22Rv1 (cell line): ENCODE measurements at regions not wholly inside any gene's neighbourhood (a gene's known extent, or its start where the extent isn't known, plus 50 kb on each side); places are given as distances from the start of the nearest gene placed in this dataset.
"Not testable (repeated sequence)": the region's sequence is repeated elsewhere in the genome, so short reads cannot be mapped to it uniquely, and the experiment has no call there.

ENCODE experiments used
- CTCF ChIP-seq: fragments of 450-650 bp; IDR thresholded peaks from 2 replicates; pipeline ENCODE4 v1.5.1; 2017; ENCODE audit warnings: mild to moderate bottlenecking
- ZFX ChIP-seq: fragments of 450-650 bp; IDR thresholded peaks from 2 replicates; pipeline ENCODE4 v1.6.1; 2017; ENCODE audit warnings: antibody characterized with exemption, borderline replicate concordance

DNA sequence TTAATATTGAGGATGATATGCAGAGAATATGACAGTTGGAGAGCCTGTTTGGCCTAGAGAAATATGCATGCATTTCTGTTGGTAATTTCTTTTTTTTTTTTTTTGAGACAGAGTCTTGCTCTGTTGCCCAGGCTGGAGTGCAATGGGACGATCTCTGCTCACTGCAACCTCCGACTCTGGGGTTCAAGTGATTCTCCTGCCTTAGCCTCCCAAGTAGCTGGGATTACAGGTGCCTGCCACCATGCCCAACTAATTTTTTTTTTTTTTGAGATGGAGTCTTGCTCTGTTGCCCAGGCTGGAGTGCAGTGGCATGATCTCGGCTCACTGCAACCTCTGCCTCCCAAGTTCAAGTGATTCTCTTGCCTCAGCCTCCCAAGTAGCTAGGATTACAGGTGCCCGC is 108.3 kb downstream of the SLC25A47 start:
- not testable (repeated sequence) for TF ChIP-seq CTCF, ZFX
